Neural crest cell (in vitro differentiated cells): ENCODE measurements at regions not wholly inside any gene's neighbourhood (a gene's known extent, or its start where the extent isn't known, plus 50 kb on each side); places are given as distances from the start of the nearest gene placed in this dataset.

Source experiments
- DNase-seq: peaks from one replicate; pipeline ENCODE4 v3.0.0; 2021; ENCODE audit warnings: low read depth, mixed read lengths, low spot score
- H3K27ac Mint-ChIP-seq: one replicate; pipeline ENCODE4 v1.8.0; 2021; ENCODE audit warnings: mild to moderate bottlenecking, mixed read lengths; ENCODE audit not compliant: unreplicated experiment
- H3K27me3 Mint-ChIP-seq: 2 replicates; pipeline ENCODE4 v1.8.0; 2021; ENCODE audit warnings: low read depth, mild to moderate bottlenecking, mixed read lengths
- H3K36me3 Mint-ChIP-seq: 2 replicates; pipeline ENCODE4 v1.8.0; 2021; ENCODE audit warnings: low read depth, mild to moderate bottlenecking, mixed read lengths
- H3K4me1 Mint-ChIP-seq: 2 replicates; pipeline ENCODE4 v1.8.0; 2021; ENCODE audit warnings: mixed read lengths
- H3K4me3 Mint-ChIP-seq: one replicate; pipeline ENCODE4 v1.8.0; 2021; ENCODE audit warnings: mild to moderate bottlenecking, mixed read lengths
- H3K9me3 Mint-ChIP-seq: 2 replicates; pipeline ENCODE4 v1.8.0; 2021; ENCODE audit warnings: mixed read lengths
- TF ChIP-seq, protein P1 (sequence below): fragments of 200-600 bp; sonication (generic); conservative IDR thresholded peaks from 2 replicates; pipeline ENCODE4 v1.5.0; 2021; ENCODE audit warnings: antibody characterized with exemption, mild to moderate bottlenecking

DNA sequence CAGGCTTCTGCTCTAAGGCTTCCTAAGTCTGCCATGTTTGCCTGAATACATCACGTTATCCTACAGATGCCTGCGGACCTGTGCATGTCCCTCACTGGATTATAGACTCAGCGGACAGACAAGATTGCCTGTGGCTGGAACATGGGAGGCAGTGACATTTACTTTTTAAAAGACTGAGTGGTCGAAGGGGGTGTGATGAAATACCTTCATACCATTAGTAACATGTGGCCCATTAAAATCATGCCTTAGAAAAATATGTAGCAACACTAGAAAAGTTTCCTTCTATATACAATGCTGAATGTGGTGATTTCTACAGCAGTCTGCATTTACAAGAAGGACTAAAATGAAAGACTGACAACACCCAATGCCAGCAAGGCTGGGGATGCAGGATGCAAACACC, 154.4 kb downstream of the ASB1 start:
- DNase-seq: no peak
- peaks cover 14% of the 10 kb centered on the region for H3K9me3 Mint-ChIP-seq
- H3K27me3 Mint-ChIP-seq: peaks cover 2% of the 10 kb centered on the region
- H3K4me3 Mint-ChIP-seq: no peak overlapping the region
- TF ChIP-seq, protein P1, sequence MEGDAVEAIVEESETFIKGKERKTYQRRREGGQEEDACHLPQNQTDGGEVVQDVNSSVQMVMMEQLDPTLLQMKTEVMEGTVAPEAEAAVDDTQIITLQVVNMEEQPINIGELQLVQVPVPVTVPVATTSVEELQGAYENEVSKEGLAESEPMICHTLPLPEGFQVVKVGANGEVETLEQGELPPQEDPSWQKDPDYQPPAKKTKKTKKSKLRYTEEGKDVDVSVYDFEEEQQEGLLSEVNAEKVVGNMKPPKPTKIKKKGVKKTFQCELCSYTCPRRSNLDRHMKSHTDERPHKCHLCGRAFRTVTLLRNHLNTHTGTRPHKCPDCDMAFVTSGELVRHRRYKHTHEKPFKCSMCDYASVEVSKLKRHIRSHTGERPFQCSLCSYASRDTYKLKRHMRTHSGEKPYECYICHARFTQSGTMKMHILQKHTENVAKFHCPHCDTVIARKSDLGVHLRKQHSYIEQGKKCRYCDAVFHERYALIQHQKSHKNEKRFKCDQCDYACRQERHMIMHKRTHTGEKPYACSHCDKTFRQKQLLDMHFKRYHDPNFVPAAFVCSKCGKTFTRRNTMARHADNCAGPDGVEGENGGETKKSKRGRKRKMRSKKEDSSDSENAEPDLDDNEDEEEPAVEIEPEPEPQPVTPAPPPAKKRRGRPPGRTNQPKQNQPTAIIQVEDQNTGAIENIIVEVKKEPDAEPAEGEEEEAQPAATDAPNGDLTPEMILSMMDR: no peak
- H3K27ac Mint-ChIP-seq: no peak overlapping the region
- H3K36me3 Mint-ChIP-seq: peaks cover 3% of the 10 kb centered on the region
- peaks cover 8% of the 10 kb centered on the region for H3K4me1 Mint-ChIP-seq

DNA sequence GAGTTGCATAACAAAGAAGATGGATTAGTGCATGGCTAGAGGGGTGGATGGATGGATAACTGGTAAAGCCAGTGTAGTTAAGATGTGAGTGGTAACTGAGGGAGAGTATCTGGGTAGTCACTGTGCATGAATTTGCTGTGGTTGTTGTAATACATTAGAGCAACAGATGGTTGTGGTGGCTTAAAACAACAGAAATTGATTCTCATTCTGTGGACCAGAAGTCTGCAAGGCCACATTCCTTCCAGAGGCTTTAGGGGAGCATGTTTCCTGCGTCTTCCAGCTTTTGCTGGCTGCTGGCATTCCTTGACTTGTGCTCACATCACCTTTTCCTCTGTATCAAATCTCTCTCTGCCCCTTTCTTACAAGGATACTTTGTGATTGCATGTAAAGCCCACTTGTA, 155.4 kb downstream of the ASB1 start:
- no peak overlapping the region for H3K4me3 Mint-ChIP-seq
- peaks cover 2% of the 10 kb centered on the region for H3K27me3 Mint-ChIP-seq
- no peak overlapping the region for H3K27ac Mint-ChIP-seq
- peaks cover 17% of the 10 kb centered on the region for H3K9me3 Mint-ChIP-seq
- peaks cover 17% of the 10 kb centered on the region for H3K4me1 Mint-ChIP-seq
- peaks cover 3% of the 10 kb centered on the region for H3K36me3 Mint-ChIP-seq
- TF ChIP-seq, protein P1: no peak
- DNase-seq: no peak

DNA sequence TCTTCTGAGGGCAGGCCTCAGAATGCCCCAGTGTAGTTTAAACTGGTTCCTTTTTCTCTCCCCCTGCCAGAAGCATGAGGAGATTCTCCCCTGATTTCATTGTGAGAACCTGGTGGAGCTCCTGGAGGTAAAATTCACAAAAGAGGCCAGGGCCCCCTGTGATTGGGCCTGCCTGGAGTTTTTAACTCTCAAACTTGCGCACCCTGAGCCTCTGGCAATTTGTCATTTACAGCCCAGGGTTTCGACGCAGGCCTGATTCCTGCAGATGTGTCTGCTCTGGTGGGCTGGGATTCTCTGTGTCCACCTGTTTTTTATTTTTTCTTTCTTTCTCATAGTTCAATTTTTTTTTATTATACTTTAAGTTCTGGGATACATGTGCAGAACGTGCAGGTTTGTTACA, 157.9 kb downstream of the ASB1 start:
- no peak for DNase-seq
- Mint-ChIP-seq H3K36me3 (peaks cover 3% of the 10 kb centered on the region), H3K4me1 (peaks cover 17% of the 10 kb centered on the region)

DNA sequence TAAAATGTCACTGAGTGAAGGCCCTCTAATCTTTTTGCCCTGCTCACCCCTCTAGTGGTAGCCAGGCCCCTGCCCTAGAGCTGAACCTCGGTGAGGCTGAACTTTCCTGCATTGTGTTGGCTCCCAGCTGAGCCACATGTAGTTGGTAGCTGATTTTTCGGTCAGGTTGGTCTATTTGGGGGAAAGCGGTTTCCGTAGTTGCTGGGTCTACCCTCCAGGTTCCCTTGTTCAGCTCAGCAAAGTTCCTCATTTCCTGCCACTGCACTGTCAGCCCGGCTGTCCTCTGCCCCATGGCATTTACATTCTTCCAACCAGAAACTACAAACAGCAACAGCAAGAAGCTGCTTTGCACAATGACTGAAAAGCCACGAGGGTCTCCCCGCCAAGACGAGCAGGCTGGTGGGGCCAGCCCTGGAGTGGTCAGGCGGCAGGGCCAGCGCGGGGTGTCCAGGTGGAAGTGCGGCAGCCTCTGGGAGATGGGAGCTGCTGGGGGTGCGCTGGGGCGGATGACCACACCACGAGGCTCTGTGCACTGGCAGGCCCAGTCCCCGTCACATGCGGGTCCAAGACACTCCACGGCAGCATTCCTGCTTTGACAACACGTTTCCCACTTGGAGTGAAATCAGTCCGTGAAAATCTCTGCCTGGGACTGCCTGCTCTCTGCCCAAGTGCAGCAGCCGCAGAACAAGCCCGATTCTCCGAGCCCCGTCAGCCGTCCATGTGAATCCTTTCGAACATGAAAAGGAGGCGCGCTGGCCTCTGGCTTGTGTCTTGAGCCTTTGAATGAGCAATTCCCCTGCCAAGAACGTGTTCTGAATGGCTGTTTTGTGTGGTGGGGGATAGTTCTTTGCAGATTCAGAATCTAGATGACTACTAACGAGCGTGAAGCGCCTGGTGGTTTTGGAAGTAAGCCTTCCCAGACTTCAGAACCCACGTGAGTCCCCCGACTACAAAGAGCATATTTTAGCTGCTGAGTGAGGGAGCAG, 159.4 kb downstream of the ASB1 start:
- TF ChIP-seq, protein P1: no peak
- peak; percentile 25 for DNase-seq
- Mint-ChIP-seq H3K27ac (peak overlapping the region; percentile 87), H3K4me3 (no peak overlapping the region), H3K9me3 (peaks cover 15% of the 10 kb centered on the region), H3K36me3 (peaks cover 3% of the 10 kb centered on the region), H3K4me1 (peaks cover 17% of the 10 kb centered on the region), H3K27me3 (no peaks in the 10 kb centered on the region)

More for the DNA sequence above, 157.9 kb downstream of the ASB1 start:
- Mint-ChIP-seq H3K9me3 (peaks cover 17% of the 10 kb centered on the region), H3K27ac (no peak overlapping the region), H3K4me3 (no peak overlapping the region), H3K27me3 (no peaks in the 10 kb centered on the region)
- TF ChIP-seq, protein P1: no peak

DNA sequence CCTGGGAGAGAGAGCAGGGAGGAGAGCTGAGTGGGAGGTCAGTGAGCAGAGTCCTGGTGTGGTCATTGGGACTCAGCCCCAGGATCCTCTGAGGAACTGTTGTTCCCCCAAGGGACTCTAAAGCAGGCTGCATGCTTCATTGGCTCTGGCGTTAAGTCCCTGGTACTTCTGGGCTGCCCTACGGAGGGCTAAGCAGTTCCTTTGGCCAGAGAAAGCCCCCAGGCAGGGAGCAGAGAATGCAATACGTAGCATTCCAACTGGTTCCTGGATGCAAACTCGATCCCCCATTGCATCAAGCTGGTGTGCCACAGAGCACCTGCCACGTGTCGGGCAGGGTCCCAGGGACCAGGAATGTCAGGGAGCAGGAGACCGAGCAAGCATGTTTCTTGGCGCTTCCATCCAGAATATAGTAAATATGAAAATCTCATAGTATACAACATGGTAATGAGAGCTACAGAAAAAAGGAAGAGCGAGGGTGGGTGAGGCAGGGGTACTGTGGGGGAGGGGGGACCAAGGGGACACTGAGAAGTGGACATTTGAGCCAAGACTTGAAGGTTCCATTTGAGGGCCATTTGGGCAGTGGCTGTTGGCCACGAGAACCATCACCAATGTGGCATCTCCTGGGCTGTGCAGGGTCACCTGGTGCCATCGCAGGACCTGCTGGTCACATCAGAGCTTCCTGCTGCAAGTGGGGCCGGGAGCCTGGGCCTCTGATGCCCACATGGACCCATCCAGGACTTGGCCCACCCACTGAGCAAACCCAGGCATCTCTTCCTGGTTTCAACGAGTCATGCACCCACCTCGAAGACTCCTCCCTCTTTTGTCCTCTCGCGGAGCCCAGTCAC, 160.4 kb downstream of the ASB1 start:
- Mint-ChIP-seq H3K9me3 (peaks cover 16% of the 10 kb centered on the region), H3K27me3 (no peaks in the 10 kb centered on the region), H3K27ac (no peak overlapping the region), H3K4me1 (peaks cover 17% of the 10 kb centered on the region), H3K4me3 (no peak overlapping the region), H3K36me3 (peaks cover 3% of the 10 kb centered on the region)
- no peak for DNase-seq
- TF ChIP-seq, protein P1: no peak
